ENCODE measurements at regions not wholly inside any gene's neighbourhood (a gene's known extent, or its start where the extent isn't known, plus 50 kb on each side); places are given as distances from the start of the nearest gene placed in this dataset.

- TF ChIP-seq CTCF (conservative IDR thresholded peaks at IDR 0.05; ENCODE audit: low read length) (no peak), EZH2phosphoT487 (IDR thresholded peaks at IDR 0.05; ENCODE audit: borderline replicate concordance) (no peak)
Measured at GRCh38 chr3:162007722-162008121, 511.1 kb downstream of the OTOL1 start.

All from Loucy (cell line).